ENCODE measurements at regions not wholly inside any gene's neighbourhood (a gene's known extent, or its start where the extent isn't known, plus 50 kb on each side); places are given as distances from the start of the nearest gene placed in this dataset.
A peak's percentile ranks its signal among the peaks of the same experiment; 100 is the strongest.

DNA sequence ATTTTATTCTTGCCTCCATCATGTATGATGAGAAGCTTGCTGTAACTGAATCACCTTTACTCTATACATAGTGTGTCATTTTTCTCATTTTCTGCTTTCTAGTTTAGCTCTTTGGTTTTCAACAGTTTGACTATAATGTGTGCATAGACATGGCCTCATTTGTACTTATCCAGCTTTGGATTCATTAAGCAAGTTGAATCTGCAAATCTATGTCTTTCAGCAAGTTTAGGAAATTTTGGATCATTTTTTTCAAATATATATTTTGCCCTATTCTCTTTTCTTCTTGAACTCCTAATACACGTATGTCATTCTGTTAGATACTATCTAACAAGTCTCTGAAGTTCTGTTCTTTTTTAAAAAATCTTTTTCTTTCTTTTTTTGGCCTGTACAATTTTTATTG, 57.8 kb downstream of the PRLHR start:
- no peaks in the 10 kb centered on the region for H3K4me1 Mint-ChIP-seq
- ChIA-PET CTCF (no interaction called here), POLR2A (no interaction called here)
- no peaks in the 10 kb centered on the region for H3K9me3 Mint-ChIP-seq
- no peak overlapping the region for H3K4me3 Mint-ChIP-seq
- Histone ChIP-seq H3K4me1 (ENCODE audit: insufficient read depth, low read length) (no peaks in the 10 kb centered on the region), H3K27ac (ENCODE audit: low read depth, low read length) (no peak overlapping the region), H3K9me3 (ENCODE audit: low read length) (no peaks in the 10 kb centered on the region), H3K36me3 (ENCODE audit: insufficient read depth, low read length) (no peaks in the 10 kb centered on the region), H3K4me3 (ENCODE audit: low read length) (no peak overlapping the region), H3K27me3 (ENCODE audit: insufficient read depth, low read length, poor library complexity, severe bottlenecking) (no peaks in the 10 kb centered on the region)
- H3K36me3 Mint-ChIP-seq, result no peaks in the 10 kb centered on the region
- H3K27ac Mint-ChIP-seq, result no peak overlapping the region
- no peak for DNase-seq
- peaks cover 19 to 40% of the 10 kb centered on the region in 2 donors for H3K27me3 Mint-ChIP-seq

DNA sequence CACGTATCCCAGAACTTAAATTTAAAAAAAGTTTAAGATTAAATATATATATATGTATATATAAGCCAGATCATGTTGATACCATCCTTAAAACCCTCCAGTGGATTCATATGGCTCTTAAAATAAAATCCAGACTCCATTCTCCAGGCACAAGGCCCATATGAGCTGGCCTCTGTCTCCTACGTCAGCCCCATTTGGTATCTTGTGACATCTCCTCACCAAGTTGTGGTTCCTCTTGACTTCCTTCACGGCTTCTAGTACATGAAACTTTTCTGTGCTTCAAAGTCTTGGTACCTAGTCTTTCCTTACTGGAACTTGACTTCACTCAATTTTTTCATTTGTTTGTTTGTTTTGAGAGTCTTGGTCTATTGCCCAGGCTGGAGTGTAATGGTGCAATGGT, 61.3 kb downstream of the PRLHR start:
- no peaks in the 10 kb centered on the region for H3K27me3 ChIP-seq (ENCODE audit: insufficient read depth, low read length, poor library complexity, severe bottlenecking)
- no peaks in the 10 kb centered on the region for H3K9me3 ChIP-seq (ENCODE audit: low read length)
- DNase-seq, result no peak
- Mint-ChIP-seq H3K4me3 (no peak overlapping the region), H3K9me3 (no peaks in the 10 kb centered on the region), H3K36me3 (no peaks in the 10 kb centered on the region), H3K4me1 (no peaks in the 10 kb centered on the region), H3K27me3 (peaks cover 15 to 21% of the 10 kb centered on the region in 2 donors), H3K27ac (no peak overlapping the region)
- no peaks in the 10 kb centered on the region for H3K36me3 ChIP-seq (ENCODE audit: insufficient read depth, low read length)
- ChIA-PET CTCF (no interaction called here), POLR2A (no interaction called here)
- no peaks in the 10 kb centered on the region for H3K4me1 ChIP-seq (ENCODE audit: insufficient read depth, low read length)
- H3K4me3 ChIP-seq (ENCODE audit: low read length), result no peak overlapping the region
- H3K27ac ChIP-seq (ENCODE audit: low read depth, low read length), result no peak overlapping the region

DNA sequence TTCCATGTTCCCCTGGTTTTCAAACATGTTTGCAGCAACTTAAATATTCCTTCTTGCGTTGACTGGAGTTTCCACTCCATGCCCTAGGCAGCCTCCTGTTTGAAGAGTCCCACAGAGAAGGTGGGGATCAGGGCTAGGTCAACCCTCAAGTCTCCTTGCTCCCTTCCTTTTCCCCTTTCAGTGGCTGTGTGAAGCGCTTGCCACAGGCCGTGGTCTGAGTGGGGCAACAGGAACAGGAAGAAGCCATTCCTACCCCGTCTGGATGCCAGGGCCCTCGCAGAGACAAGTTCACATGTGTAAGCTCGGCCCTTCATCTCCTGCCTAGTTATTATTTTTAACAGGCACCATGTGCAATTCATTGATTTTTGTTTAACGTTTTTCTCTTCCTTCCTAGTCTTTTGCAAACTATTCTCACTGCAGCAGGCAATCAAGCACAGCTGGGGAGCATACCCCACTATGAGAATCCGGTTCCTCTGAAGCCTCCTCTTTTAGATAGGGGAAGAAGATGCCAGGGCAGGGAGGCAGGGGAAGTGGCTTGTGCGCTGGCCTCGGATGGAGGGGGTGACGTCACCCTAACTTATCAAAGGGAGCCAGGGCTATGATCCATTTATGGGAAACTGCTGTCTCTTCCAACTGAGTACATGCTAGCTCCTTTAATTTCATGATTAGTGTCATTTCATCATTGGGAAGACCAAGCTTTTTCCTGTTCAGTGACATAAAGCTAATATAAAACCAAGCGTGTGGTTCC, 64.2 kb downstream of the PRLHR start:
- Mint-ChIP-seq H3K27me3 (peaks cover 12 to 39% of the 10 kb centered on the region in 2 donors), H3K36me3 (no peaks in the 10 kb centered on the region), H3K4me3 (no peak overlapping the region), H3K9me3 (no peaks in the 10 kb centered on the region), H3K27ac (no peak overlapping the region), H3K4me1 (no peaks in the 10 kb centered on the region)
- no peaks in the 10 kb centered on the region for H3K4me1 ChIP-seq (ENCODE audit: insufficient read depth, low read length)
- no peak overlapping the region for H3K4me3 ChIP-seq (ENCODE audit: low read length)
- no peak overlapping the region for H3K27ac ChIP-seq (ENCODE audit: low read depth, low read length)
- no peaks in the 10 kb centered on the region for H3K36me3 ChIP-seq (ENCODE audit: insufficient read depth, low read length)
- no peak for DNase-seq
- ChIA-PET CTCF (no interaction called here), POLR2A (no interaction called here)
- H3K9me3 ChIP-seq (ENCODE audit: low read length), result no peaks in the 10 kb centered on the region
- no peaks in the 10 kb centered on the region for H3K27me3 ChIP-seq (ENCODE audit: insufficient read depth, low read length, poor library complexity, severe bottlenecking)

DNA sequence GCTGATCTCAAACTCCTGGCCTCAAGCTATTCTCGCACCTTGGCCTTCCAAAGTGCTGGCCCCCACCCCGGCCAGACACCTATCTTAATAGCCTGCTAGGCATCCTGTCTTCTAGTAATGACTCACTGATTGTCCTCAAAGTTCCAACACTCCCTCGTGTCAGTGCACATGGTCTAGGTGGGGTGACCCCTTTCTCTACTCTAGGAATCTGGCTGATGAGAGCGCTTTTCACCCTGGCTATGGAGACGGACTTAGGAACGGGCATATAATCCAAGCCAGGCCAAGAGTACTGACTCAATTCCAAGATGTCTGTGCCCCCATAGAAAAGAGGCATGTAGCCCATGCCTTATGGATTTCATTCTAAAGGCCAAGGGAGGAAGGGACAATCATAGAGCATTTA, 67.0 kb downstream of the PRLHR start:
- Histone ChIP-seq H3K27me3 (ENCODE audit: insufficient read depth, low read length, poor library complexity, severe bottlenecking) (no peaks in the 10 kb centered on the region), H3K36me3 (ENCODE audit: insufficient read depth, low read length) (no peaks in the 10 kb centered on the region), H3K9me3 (ENCODE audit: low read length) (no peaks in the 10 kb centered on the region), H3K4me3 (ENCODE audit: low read length) (no peak overlapping the region), H3K4me1 (ENCODE audit: insufficient read depth, low read length) (no peaks in the 10 kb centered on the region), H3K27ac (ENCODE audit: low read depth, low read length) (no peak overlapping the region)
- no peak overlapping the region for H3K4me3 Mint-ChIP-seq
- H3K27me3 Mint-ChIP-seq, result peaks cover 10 to 46% of the 10 kb centered on the region in 2 donors
- H3K9me3 Mint-ChIP-seq, result no peaks in the 10 kb centered on the region
- POLR2A ChIA-PET, result no interaction called here
- no peak for DNase-seq
- CTCF ChIA-PET, result no interaction called here
- H3K36me3 Mint-ChIP-seq, result no peaks in the 10 kb centered on the region
- H3K27ac Mint-ChIP-seq, result no peak overlapping the region
- no peaks in the 10 kb centered on the region for H3K4me1 Mint-ChIP-seq

DNA sequence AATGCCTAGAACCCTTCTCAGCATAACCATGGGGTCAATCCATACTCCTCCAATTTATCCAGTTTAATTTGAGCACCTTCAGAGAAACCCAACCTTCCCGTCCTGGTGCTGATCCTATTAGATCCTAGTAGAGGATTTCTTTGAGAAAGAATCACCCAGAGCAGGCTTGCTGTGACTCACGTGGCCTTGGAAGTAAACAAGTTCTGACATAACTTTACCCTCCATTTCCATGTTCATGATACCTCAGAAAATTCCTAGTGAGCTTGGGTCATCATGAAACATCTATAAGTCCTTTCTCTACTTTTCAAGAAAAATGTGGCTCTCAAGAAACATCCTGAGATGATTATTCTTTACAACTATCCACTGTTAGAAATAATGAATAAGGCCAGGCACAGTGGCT, 71.7 kb downstream of the PRLHR start:
- DNase-seq, result no peak
- H3K4me1 ChIP-seq (ENCODE audit: insufficient read depth, low read length), result no peaks in the 10 kb centered on the region
- POLR2A ChIA-PET, result no interaction called here
- no peak overlapping the region for H3K27ac ChIP-seq (ENCODE audit: low read depth, low read length)
- H3K36me3 Mint-ChIP-seq, result peaks cover 0 to 2% (median 0%) of the 10 kb centered on the region in 3 donors
- no peaks in the 10 kb centered on the region for H3K36me3 ChIP-seq (ENCODE audit: insufficient read depth, low read length)
- no peak overlapping the region for H3K4me3 Mint-ChIP-seq
- CTCF ChIA-PET, result no interaction called here
- H3K4me3 ChIP-seq (ENCODE audit: low read length), result no peak overlapping the region
- H3K27me3 Mint-ChIP-seq, result peaks cover 8 to 50% of the 10 kb centered on the region in 2 donors
- H3K9me3 ChIP-seq (ENCODE audit: low read length), result no peaks in the 10 kb centered on the region
- no peak overlapping the region for H3K27ac Mint-ChIP-seq
- H3K9me3 Mint-ChIP-seq, result peaks cover 0 to 2% (median 0%) of the 10 kb centered on the region in 5 donors
- no peaks in the 10 kb centered on the region for H3K4me1 Mint-ChIP-seq
- no peaks in the 10 kb centered on the region for H3K27me3 ChIP-seq (ENCODE audit: insufficient read depth, low read length, poor library complexity, severe bottlenecking)

DNA sequence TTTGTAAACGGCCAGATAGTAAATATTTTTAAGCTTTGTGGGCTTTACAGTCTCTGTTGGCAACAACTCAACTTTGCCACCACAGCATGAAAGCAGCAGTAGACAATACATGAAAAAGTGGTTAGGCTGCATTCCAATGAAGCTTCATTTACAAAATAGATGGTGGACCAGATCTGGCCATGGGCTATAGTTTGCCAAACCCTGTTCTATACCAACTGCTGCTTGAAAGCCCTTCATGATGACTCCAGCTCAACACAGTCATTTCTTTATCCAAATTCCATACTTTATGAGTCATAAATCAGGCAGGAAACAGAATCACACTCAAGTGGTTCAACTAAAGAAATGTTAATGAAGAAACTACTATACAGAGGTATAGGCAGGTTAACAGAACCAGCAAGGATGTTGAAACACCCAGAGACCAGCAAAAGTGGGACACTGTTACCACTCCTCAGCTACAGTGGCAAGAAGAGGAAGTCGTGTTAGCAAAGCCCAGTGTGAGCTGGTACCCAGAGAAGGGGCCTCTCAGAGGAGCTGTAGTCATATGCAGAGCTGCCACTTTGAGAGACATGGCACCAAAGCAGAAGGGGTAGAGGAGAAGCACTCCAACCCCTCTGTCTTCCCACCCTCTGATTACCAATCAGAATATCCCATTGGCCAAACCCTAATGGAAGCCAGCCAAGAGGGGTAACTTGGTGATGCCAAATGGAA, 72.5 kb downstream of the PRLHR start:
- H3K36me3 ChIP-seq (ENCODE audit: insufficient read depth, low read length), result no peaks in the 10 kb centered on the region
- CTCF ChIA-PET, result no interaction called here

DNA sequence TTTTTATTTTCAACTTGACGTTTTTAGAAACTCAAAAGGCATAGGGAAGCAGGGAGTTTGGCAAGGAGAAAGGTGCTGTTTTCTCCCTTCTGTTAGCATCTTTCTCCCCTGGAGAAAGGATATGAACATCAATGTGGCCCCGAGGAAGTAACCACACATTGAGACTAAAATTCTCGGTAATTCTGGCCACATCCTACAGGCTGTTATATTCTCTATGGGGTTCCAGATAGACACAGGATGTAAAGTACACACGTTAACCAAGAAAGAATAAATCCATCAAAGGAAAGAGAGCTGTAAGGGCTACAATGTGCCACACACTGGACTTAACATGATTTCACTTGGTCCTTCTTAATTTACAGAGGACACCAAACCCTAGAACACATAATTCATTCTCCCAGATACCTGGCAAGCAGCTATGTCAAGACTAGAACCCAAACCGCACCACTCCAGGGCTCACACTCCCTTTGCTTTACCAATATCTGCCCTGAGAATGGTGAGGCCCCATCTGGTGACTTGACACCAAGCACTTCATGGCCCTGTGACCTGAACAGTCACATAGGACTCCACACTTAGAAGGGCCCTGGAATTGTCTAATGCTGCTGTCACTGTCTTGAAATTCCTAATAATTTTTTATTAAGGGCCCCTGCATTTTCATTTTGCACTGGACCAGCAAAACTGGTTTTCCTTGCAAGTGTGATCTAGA, 73.9 kb downstream of the PRLHR start:
- H3K4me1 Mint-ChIP-seq, result no peaks in the 10 kb centered on the region
- H3K4me1 ChIP-seq (ENCODE audit: insufficient read depth, low read length), result no peaks in the 10 kb centered on the region
- no peak overlapping the region for H3K4me3 ChIP-seq (ENCODE audit: low read length)
- no peak overlapping the region for H3K27ac ChIP-seq (ENCODE audit: low read depth, low read length)
- peaks cover 0 to 2% (median 0%) of the 10 kb centered on the region in 3 donors for H3K36me3 Mint-ChIP-seq
- H3K27ac Mint-ChIP-seq, result no peak overlapping the region
- peaks cover 8 to 41% of the 10 kb centered on the region in 2 donors for H3K27me3 Mint-ChIP-seq
- H3K9me3 Mint-ChIP-seq, result peaks cover 0 to 10% (median 3%) of the 10 kb centered on the region in 5 donors
- no peaks in the 10 kb centered on the region for H3K36me3 ChIP-seq (ENCODE audit: insufficient read depth, low read length)
- DNase-seq, result no peak
- POLR2A ChIA-PET, result no interaction called here
- no peaks in the 10 kb centered on the region for H3K27me3 ChIP-seq (ENCODE audit: insufficient read depth, low read length, poor library complexity, severe bottlenecking)
- CTCF ChIA-PET, result no interaction called here
- no peaks in the 10 kb centered on the region for H3K9me3 ChIP-seq (ENCODE audit: low read length)
- no peak overlapping the region for H3K4me3 Mint-ChIP-seq

More for the DNA sequence above, 72.5 kb downstream of the PRLHR start:
- Histone ChIP-seq H3K4me3 (ENCODE audit: low read length) (no peak overlapping the region), H3K4me1 (ENCODE audit: insufficient read depth, low read length) (no peaks in the 10 kb centered on the region), H3K27ac (ENCODE audit: low read depth, low read length) (no peak overlapping the region), H3K9me3 (ENCODE audit: low read length) (no peaks in the 10 kb centered on the region), H3K27me3 (ENCODE audit: insufficient read depth, low read length, poor library complexity, severe bottlenecking) (no peaks in the 10 kb centered on the region)
- Mint-ChIP-seq H3K27me3 (peaks cover 8 to 48% of the 10 kb centered on the region in 2 donors), H3K4me1 (no peaks in the 10 kb centered on the region), H3K9me3 (peaks cover 0 to 9% (median 3%) of the 10 kb centered on the region in 5 donors), H3K36me3 (peaks cover 0 to 2% (median 0%) of the 10 kb centered on the region in 3 donors), H3K27ac (peak overlapping the region in 1 of 8 donors; percentile 61), H3K4me3 (no peak overlapping the region)
- no peak for DNase-seq
- POLR2A ChIA-PET, result no interaction called here

DNA sequence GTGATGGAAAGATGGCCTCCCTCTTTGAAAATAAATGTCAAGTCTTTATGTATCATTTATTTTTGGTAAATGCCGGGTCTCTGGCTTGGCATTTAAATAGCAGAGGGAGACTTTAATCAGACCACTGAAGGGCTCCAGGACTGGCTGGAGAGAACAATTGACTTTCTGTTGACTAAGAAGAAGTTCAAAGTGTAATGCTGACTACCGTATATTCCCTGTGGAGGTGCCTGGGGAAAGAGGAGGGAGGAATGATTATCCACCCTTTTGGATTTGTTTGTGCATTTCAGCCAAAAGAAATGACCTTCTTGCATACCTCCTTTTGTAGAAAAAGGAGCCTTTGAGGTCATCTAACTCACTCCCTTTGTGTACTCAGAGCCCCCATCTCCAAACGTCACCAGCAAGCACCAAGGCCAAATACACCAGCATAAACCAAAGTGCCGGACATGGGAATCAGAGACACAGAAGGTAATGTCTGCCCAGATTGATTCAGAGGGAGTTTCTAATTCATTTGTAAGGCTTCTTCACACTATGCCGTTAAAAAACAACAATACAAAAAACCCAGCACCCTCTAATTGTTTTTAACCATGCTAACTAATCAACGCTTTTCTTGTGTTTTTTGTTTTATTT, 75.2 kb downstream of the PRLHR start:
- H3K4me1 ChIP-seq (ENCODE audit: insufficient read depth, low read length), result no peaks in the 10 kb centered on the region
- peaks cover 0 to 10% (median 5%) of the 10 kb centered on the region in 5 donors for H3K9me3 Mint-ChIP-seq
- no peaks in the 10 kb centered on the region for H3K27me3 ChIP-seq (ENCODE audit: insufficient read depth, low read length, poor library complexity, severe bottlenecking)
- ChIA-PET POLR2A (no interaction called here), CTCF (no interaction called here)
- no peaks in the 10 kb centered on the region for H3K36me3 ChIP-seq (ENCODE audit: insufficient read depth, low read length)
- H3K36me3 Mint-ChIP-seq, result peaks cover 0 to 3% (median 0%) of the 10 kb centered on the region in 3 donors
- no peaks in the 10 kb centered on the region for H3K9me3 ChIP-seq (ENCODE audit: low read length)
- peaks cover 6 to 45% of the 10 kb centered on the region in 2 donors for H3K27me3 Mint-ChIP-seq
- no peak for DNase-seq
- H3K27ac Mint-ChIP-seq, result no peak overlapping the region
- no peaks in the 10 kb centered on the region for H3K4me1 Mint-ChIP-seq
- no peak overlapping the region for H3K4me3 Mint-ChIP-seq
- no peak overlapping the region for H3K4me3 ChIP-seq (ENCODE audit: low read length)
- no peak overlapping the region for H3K27ac ChIP-seq (ENCODE audit: low read depth, low read length)

Measured in CD8-positive, alpha-beta memory T cell (primary cell).